ENCODE measurements at regions not wholly inside any gene's neighbourhood (a gene's known extent, or its start where the extent isn't known, plus 50 kb on each side); places are given as distances from the start of the nearest gene placed in this dataset.

GRCh38 chr10:2688958-2689357 lies 378.4 kb upstream of the PFKP start:
- no peak for DNase-seq

- no peak for DNase-seq
Observed at GRCh38 chr10:2686691-2687090, 380.7 kb upstream of the PFKP start.

- DNase-seq = no peak
Observed at GRCh38 chr10:2682491-2682890, 384.9 kb upstream of the PFKP start.

GRCh38 chr10:2681891-2682290 lies 385.5 kb upstream of the PFKP start:
- DNase-seq = no peak

GRCh38 chr10:2680821-2681220 lies 386.5 kb upstream of the PFKP start:
- no peak for DNase-seq

- no peak for DNase-seq
Observed at GRCh38 chr10:2679646-2680045, 387.7 kb upstream of the PFKP start.

GRCh38 chr10:2676455-2676854 lies 390.9 kb upstream of the PFKP start:
- DNase-seq = no peak

GRCh38 chr10:2674451-2674850 lies 392.9 kb upstream of the PFKP start:
- no peak for DNase-seq

- no peak for DNase-seq
Observed at GRCh38 chr10:2670864-2671263, 396.5 kb upstream of the PFKP start.

- no peak for DNase-seq
Observed at GRCh38 chr10:2665772-2666171, 401.6 kb upstream of the PFKP start.

GRCh38 chr10:2660276-2660675 lies 407.1 kb upstream of the PFKP start:
- no peak for DNase-seq

- no peak for DNase-seq
Observed at GRCh38 chr10:2659660-2660209, 407.6 kb upstream of the PFKP start.

GRCh38 chr10:2658780-2659179 lies 408.6 kb upstream of the PFKP start:
- DNase-seq = no peak

- DNase-seq = no peak
Observed at GRCh38 chr10:2650328-2650727, 417.0 kb upstream of the PFKP start.

GRCh38 chr10:2641028-2641427 lies 426.3 kb upstream of the PFKP start:
- DNase-seq = no peak

- DNase-seq = no peak
Observed at GRCh38 chr10:2633630-2634029, 433.7 kb upstream of the PFKP start.

- DNase-seq = no peak
Observed at GRCh38 chr10:2631557-2632205, 435.7 kb upstream of the PFKP start.

GRCh38 chr10:2628705-2629104 lies 438.6 kb upstream of the PFKP start:
- no peak for DNase-seq

- DNase-seq = no peak
Observed at GRCh38 chr10:2627969-2628368, 439.4 kb upstream of the PFKP start.

- DNase-seq = no peak
Observed at GRCh38 chr10:2625094-2625493, 442.3 kb upstream of the PFKP start.

- no peak for DNase-seq
Observed at GRCh38 chr10:2623675-2624274, 443.6 kb upstream of the PFKP start.

- DNase-seq = no peak
Observed at GRCh38 chr10:2620827-2621521, 446.4 kb upstream of the PFKP start.

- DNase-seq = no peak
Observed at GRCh38 chr10:2619916-2620315, 447.4 kb upstream of the PFKP start.

GRCh38 chr10:2619472-2619871 lies 447.9 kb upstream of the PFKP start:
- no peak for DNase-seq

Data from activated T-cell treated with anti-CD3 and anti-CD28 coated beads for 4 hours (primary cell).